ENCODE measurements at regions not wholly inside any gene's neighbourhood (a gene's known extent, or its start where the extent isn't known, plus 50 kb on each side); places are given as distances from the start of the nearest gene placed in this dataset.

GRCh38 chr5:12272389-12272788 lies 368.1 kb upstream of the CTNND2 start:
- TF ChIP-seq CTCF (IDR thresholded peaks at IDR 0.05) (no peak), POLR2A (IDR thresholded peaks at IDR 0.05) (no peak), POLR2AphosphoS5 (IDR thresholded peaks at IDR 0.05) (no peak)
